H1 (cell line): ENCODE measurements at regions not wholly inside any gene's neighbourhood (a gene's known extent, or its start where the extent isn't known, plus 50 kb on each side); places are given as distances from the start of the nearest gene placed in this dataset.
A peak's percentile ranks its signal among the peaks of the same experiment; 100 is the strongest.

Experiments
- CTCF ChIA-PET: fragments of 300-600 bp; sonication (Branson Sonifier 250); formaldehyde crosslinking; loops from one replicate; lab custom pipeline; 2021; ENCODE audit not compliant: partially characterized antibody; lab: Charles Lee
- POLR2A ChIA-PET: fragments of 300-600 bp; sonication (Branson Sonifier 250); formaldehyde crosslinking; loops from one replicate; lab custom pipeline; 2021; ENCODE audit warnings: inconsistent platforms; ENCODE audit not compliant: partially characterized antibody; lab: Charles Lee
- DNase-seq, 2 experiments: peaks; one replicate each; pipeline versions ENCODE4 v3.0.0 to v3.0.0-alpha.2; 2010 to 2022; ENCODE audit warnings: low spot score in 2 of 2, low read depth in 1 of 2, mixed read lengths in 1 of 2
- FAIRE-seq: peaks from 2 replicates; lab custom pipeline; 2011; peaks lifted over from hg19 to GRCh38; lab: Jason Lieb, UNC
- H2AFZ ChIP-seq: 2 replicates; pipeline ENCODE4 v1.8.1; 2012; ENCODE audit warnings: low read length, inconsistent platforms
- H2AK5ac ChIP-seq: 2 replicates; pipeline ENCODE4 v1.6.1; 2013; ENCODE audit warnings: low read depth, low read length
- H2BK120ac ChIP-seq: replicated peaks from 2 replicates; pipeline ENCODE3; 2013; ENCODE audit warnings: low read depth, low read length, inconsistent platforms
- H2BK12ac ChIP-seq: 2 replicates; pipeline ENCODE4 v1.6.1; 2013; ENCODE audit warnings: low read depth, low read length
- H2BK15ac ChIP-seq: 2 replicates; pipeline ENCODE4 v1.6.1; 2013; ENCODE audit warnings: low read length
- H2BK20ac ChIP-seq: 2 replicates; pipeline ENCODE4 v1.6.1; 2013; ENCODE audit warnings: low read length
- H2BK5ac ChIP-seq: 2 replicates; pipeline ENCODE4 v1.6.1; 2013; ENCODE audit warnings: low read depth, low read length
- H3K14ac ChIP-seq: 2 replicates; pipeline ENCODE4 v1.6.1; 2013; ENCODE audit warnings: inconsistent platforms; ENCODE audit not compliant: insufficient read length
- H3K18ac ChIP-seq: 2 replicates; pipeline ENCODE4 v1.6.1; 2013; ENCODE audit warnings: low read length; ENCODE audit errors: extremely low read depth
- H3K23ac ChIP-seq: 2 replicates; pipeline ENCODE4 v1.6.1; 2013; ENCODE audit warnings: inconsistent platforms; ENCODE audit not compliant: insufficient read length
- H3K23me2 ChIP-seq: 2 replicates; pipeline ENCODE4 v1.6.1; 2013; ENCODE audit warnings: low read depth, low read length
- H3K27ac ChIP-seq: 2 replicates; pipeline ENCODE4 v1.6.1; 2011; ENCODE audit warnings: low read depth, low read length, inconsistent platforms
- H3K27me3 ChIP-seq, 4 experiments: replicated peaks in 1 of 4; 1 replicate in 1 of 4; 2 replicates in 3 of 4; pipeline versions ENCODE4 v1.6.1 to v1.8.1; 2011 to 2013; ENCODE audit warnings: low read length in 3 of 4, mild to moderate bottlenecking in 3 of 4, inconsistent platforms in 2 of 4, mixed read lengths in 2 of 4, moderate library complexity in 1 of 4; ENCODE audit not compliant: control insufficient read depth in 3 of 4, insufficient read depth in 3 of 4; ENCODE audit errors: extremely low read depth in 1 of 4
- H3K36me3 ChIP-seq, 4 experiments: 2 replicates each; pipeline versions ENCODE4 v1.6.1 to v1.8.1; 2011 to 2013; ENCODE audit warnings: mild to moderate bottlenecking in 4 of 4, low read length in 3 of 4, moderate library complexity in 2 of 4, control low read depth in 1 of 4, inconsistent platforms in 1 of 4; ENCODE audit not compliant: insufficient read depth in 4 of 4, control insufficient read depth in 2 of 4
- H3K4ac ChIP-seq: replicated peaks from 2 replicates; pipeline ENCODE3; 2013; ENCODE audit warnings: low read length, low read depth, mixed read lengths, inconsistent platforms; ENCODE audit not compliant: insufficient read length
- H3K4me1 ChIP-seq, 4 experiments: replicated peaks in 1 of 4; 1 replicate in 1 of 4; 2 replicates in 3 of 4; pipeline versions ENCODE4 v1.6.1 to v1.8.1; 2011 to 2013; ENCODE audit warnings: low read length in 3 of 4, inconsistent platforms in 2 of 4, mixed read lengths in 1 of 4; ENCODE audit not compliant: insufficient read depth in 4 of 4, control insufficient read depth in 3 of 4
- H3K4me2 ChIP-seq, 2 experiments: 2 replicates each; pipeline versions ENCODE4 v1.6.1 to v1.8.1; 2011 to 2013; ENCODE audit warnings: low read depth in 2 of 2, low read length in 2 of 2, control low read depth in 1 of 2, inconsistent platforms in 1 of 2, mild to moderate bottlenecking in 1 of 2; ENCODE audit not compliant: insufficient read depth in 1 of 2
- H3K4me3 ChIP-seq, 4 experiments: fragments of 200-600, 300-600 bp in 1 of 4; sonication (generic), shearing (Covaris generic), sonication (Bioruptor Twin) in 1 of 4; 2 replicates each; pipeline versions ENCODE4 v1.5.1 to v1.8.1; 2011 to 2016; ENCODE audit warnings: low read length in 4 of 4, low read depth in 3 of 4, control low read depth in 2 of 4, inconsistent platforms in 2 of 4, mild to moderate bottlenecking in 2 of 4, mixed read lengths in 1 of 4, moderate library complexity in 1 of 4; ENCODE audit not compliant: insufficient read depth in 2 of 4; ENCODE audit errors: extremely low read depth in 1 of 4
- H3K56ac ChIP-seq: replicated peaks from 2 replicates; pipeline ENCODE3; 2013; ENCODE audit warnings: low read depth, mild to moderate bottlenecking, mixed read lengths, low read length, inconsistent platforms; ENCODE audit not compliant: insufficient read length
- H3K79me1 ChIP-seq: 2 replicates; pipeline ENCODE4 v1.6.1; 2013; ENCODE audit warnings: low read depth, low read length, control low read depth
- H3K79me2 ChIP-seq, 2 experiments: 2 replicates each; pipeline versions ENCODE4 v1.6.1 to v1.8.1; 2012 to 2013; ENCODE audit warnings: low read length in 2 of 2, mild to moderate bottlenecking in 2 of 2, inconsistent platforms in 1 of 2; ENCODE audit not compliant: insufficient read depth in 2 of 2, control insufficient read depth in 1 of 2
- H3K9ac ChIP-seq, 4 experiments: replicated peaks in 1 of 4; 1 replicate in 1 of 4; 2 replicates in 3 of 4; pipeline versions ENCODE4 v1.6.1 to v1.8.1; 2011 to 2013; ENCODE audit warnings: low read depth in 3 of 4, low read length in 3 of 4, control low read depth in 2 of 4, mild to moderate bottlenecking in 2 of 4, moderate library complexity in 2 of 4, inconsistent platforms in 1 of 4; ENCODE audit errors: extremely low read depth in 1 of 4
- H3K9me3 ChIP-seq, 2 experiments: 2 replicates each; pipeline versions ENCODE4 v1.6.1 to v1.8.1; 2012 to 2013; ENCODE audit warnings: mild to moderate bottlenecking in 2 of 2, moderate library complexity in 2 of 2, control low read depth in 1 of 2, inconsistent platforms in 1 of 2, low read depth in 1 of 2, low read length in 1 of 2, mixed read lengths in 1 of 2; ENCODE audit not compliant: insufficient read depth in 2 of 2
- H4K20me1 ChIP-seq, 2 experiments: replicated peaks in 1 of 2; 2 replicates each; pipeline versions ENCODE3 to v1.8.1; 2011 to 2013; ENCODE audit warnings: inconsistent platforms in 2 of 2, low read length in 2 of 2, mild to moderate bottlenecking in 1 of 2; ENCODE audit not compliant: insufficient read depth in 2 of 2, control insufficient read depth in 1 of 2
- H4K5ac ChIP-seq: 2 replicates; pipeline ENCODE4 v1.6.1; 2013; ENCODE audit warnings: low read length, low read depth, mixed read lengths, inconsistent platforms; ENCODE audit not compliant: insufficient read length
- H4K8ac ChIP-seq: 2 replicates; pipeline ENCODE4 v1.8.0; 2013; ENCODE audit warnings: mild to moderate bottlenecking, moderate library complexity, low read length, inconsistent platforms; ENCODE audit not compliant: insufficient read depth; ENCODE audit errors: extremely low read depth
- H4K91ac ChIP-seq: replicated peaks from 2 replicates; pipeline ENCODE3; 2013; ENCODE audit warnings: low read length, mixed read lengths, inconsistent platforms; ENCODE audit not compliant: insufficient read length
- CTCF ChIP-seq, 3 experiments: IDR thresholded peaks; 1 replicate in 2 of 3; 2 replicates in 1 of 3; pipeline versions ENCODE4 v1.5.1 to v1.6.1; 2011; ENCODE audit warnings: low read length in 3 of 3, mild to moderate bottlenecking in 3 of 3, inconsistent platforms in 2 of 3, low read depth in 1 of 3, moderate library complexity in 1 of 3; ENCODE audit not compliant: insufficient read depth in 1 of 3; ENCODE audit errors: control extremely low read depth in 1 of 3
- FOSL1 ChIP-seq: IDR thresholded peaks from 2 replicates; pipeline ENCODE4 v1.6.1; 2011; ENCODE audit warnings: mild to moderate bottlenecking, low read depth, low read length, moderate library complexity; ENCODE audit not compliant: insufficient read depth
- KDM4A ChIP-seq: IDR thresholded peaks from one replicate; pipeline ENCODE4 v1.7.1; 2012; ENCODE audit warnings: low read depth, mild to moderate bottlenecking, moderate library complexity, low read length, inconsistent platforms; ENCODE audit not compliant: severe bottlenecking
- SP2 ChIP-seq: IDR thresholded peaks from 2 replicates; pipeline ENCODE4 v1.6.1; 2012; ENCODE audit warnings: mild to moderate bottlenecking, low read length, inconsistent platforms
- TCF12 ChIP-seq: IDR thresholded peaks from 2 replicates; pipeline ENCODE4 v1.6.1; 2011; ENCODE audit warnings: low read depth, mild to moderate bottlenecking, low read length
- WGBS, 2 experiments: shearing (Covaris generic) in 1 of 2; methylation state at CpG; one replicate each; pipeline versions ENCODE4 v1.1.6 to v1.1.7; 2013 to 2015; ENCODE audit warnings: low lambda C conversion rate in 2 of 2, mixed read lengths in 2 of 2, inconsistent platforms in 1 of 2, low coverage in 1 of 2, missing lambda C conversion rate in 1 of 2; ENCODE audit not compliant: insufficient replicate concordance in 2 of 2, insufficient coverage in 1 of 2, insufficient read length in 1 of 2; ENCODE audit errors: extremely low coverage in 1 of 2, missing lambda C conversion rate in 1 of 2; 5-methylcytosine and 5-hydroxymethylcytosine counted together

GRCh38 chr3:147672436-147672835 lies 263.3 kb downstream of the ZIC1 start:
- Histone ChIP-seq H3K36me3 (no peaks in the 10 kb centered on the region), H3K23ac (no peak overlapping the region), H3K9me3 (no peaks in the 10 kb centered on the region), H3K14ac (no peak overlapping the region), H3K4me3 (no peak overlapping the region), H2BK20ac (no peak overlapping the region), H4K8ac (no peak overlapping the region), H3K27ac (no peak overlapping the region), H2AK5ac (no peak overlapping the region), H3K23me2 (no peaks in the 10 kb centered on the region; the same call in 1 of the 2 replicates), H3K4me1 (no peaks in the 10 kb centered on the region), H2BK120ac (no peak overlapping the region), H3K4ac (no peak overlapping the region), H3K9ac (peak overlapping the region in 1 of 4 experiments; percentile 34; a peak in 1 of 7 replicates), H3K79me2 (no peaks in the 10 kb centered on the region), H3K56ac (no peak overlapping the region), H4K20me1 (no peaks in the 10 kb centered on the region), H2BK5ac (no peak overlapping the region), H3K27me3 (no peaks in the 10 kb centered on the region), H3K18ac (no peak overlapping the region), H4K5ac (no peak overlapping the region), H2AFZ (no peak overlapping the region), H3K4me2 (no peak overlapping the region), H4K91ac (no peak overlapping the region), H2BK15ac (no peak overlapping the region), H3K79me1 (no peaks in the 10 kb centered on the region), H2BK12ac (no peak overlapping the region)
- TF ChIP-seq SP2 (no peak), KDM4A (no peak), FOSL1 (no peak), TCF12 (no peak), CTCF (IDR thresholded peaks at IDR 0.05; ENCODE audit: control extremely low read depth in 1 of 3, insufficient read depth in 1 of 3, low read depth in 1 of 3, low read length in 3 of 3) (no peak)
- 93% methylated on average over 2 of the region's 2 CpGs; no CpG with 5 or more reads in 1 of the 2 experiments for WGBS, 2 experiments
- FAIRE-seq, result no peak
- POLR2A ChIA-PET, result no interaction called here
- no peak for DNase-seq
- CTCF ChIA-PET, result interaction anchor here (1.0 to 1.3 kb wide), 2 partner anchors 14 to 290 kb away, joined by 3 read pairs; no protein-coding TSS in a partner anchor
